MCF 10A (cell line): ENCODE measurements at regions not wholly inside any gene's neighbourhood (a gene's known extent, or its start where the extent isn't known, plus 50 kb on each side); places are given as distances from the start of the nearest gene placed in this dataset.
A peak's percentile ranks its signal among the peaks of the same experiment; 100 is the strongest.

ENCODE experiments used
- BruUV-seq: library from RNA; stranded (reverse); fragments of 400-500 nt; replicated peaks from 2 replicates; lab custom pipeline; 2021; lab: Mats Ljungman, UMichigan
- CTCF ChIA-PET: fragments of 300-600 bp; sonication (Branson Sonifier 250); formaldehyde crosslinking; extraction: SDS; loops from one replicate; lab custom pipeline; 2021; ENCODE audit warnings: antibody characterized with exemption, inconsistent platforms; lab: Yijun Ruan, JAX
- POLR2A ChIA-PET: fragments of 300-600, 350-650 bp; sonication (Branson Sonifier 250); formaldehyde crosslinking; extraction: SDS; loops from one replicate; lab custom pipeline; 2020; ENCODE audit warnings: antibody characterized with exemption, inconsistent platforms; lab: Yijun Ruan, JAX
- DNase-seq: peaks from one replicate; pipeline ENCODE4 v3.0.0-alpha.2; 2018; ENCODE audit not compliant: unreplicated experiment
- H3K27ac Mint-ChIP-seq: one replicate; pipeline ENCODE4 v1.8.0; 2022; ENCODE audit warnings: mild to moderate bottlenecking, low read depth, mixed read lengths; ENCODE audit not compliant: unreplicated experiment
- H3K27me3 Mint-ChIP-seq: one replicate; pipeline ENCODE4 v1.8.0; 2022; ENCODE audit warnings: mixed read lengths; ENCODE audit not compliant: insufficient read depth, unreplicated experiment
- H3K36me3 Mint-ChIP-seq: one replicate; pipeline ENCODE4 v1.8.0; 2022; ENCODE audit warnings: mild to moderate bottlenecking, moderate library complexity, mixed read lengths; ENCODE audit not compliant: insufficient read depth, unreplicated experiment
- H3K4me1 Mint-ChIP-seq: one replicate; pipeline ENCODE4 v1.8.0; 2022; ENCODE audit warnings: mixed read lengths; ENCODE audit not compliant: insufficient read depth, unreplicated experiment
- H3K4me3 Mint-ChIP-seq: one replicate; pipeline ENCODE4 v1.8.0; 2022; ENCODE audit warnings: mild to moderate bottlenecking, moderate library complexity, mixed read lengths; ENCODE audit not compliant: unreplicated experiment
- H3K9me3 Mint-ChIP-seq: one replicate; pipeline ENCODE4 v1.8.0; 2022; ENCODE audit warnings: mixed read lengths; ENCODE audit not compliant: unreplicated experiment
- CTCF ChIP-seq: fragments of 200-600 bp; IDR thresholded peaks from one replicate; pipeline ENCODE4 v1.8.0; 2022; ENCODE audit warnings: antibody characterized with exemption, mild to moderate bottlenecking; ENCODE audit not compliant: unreplicated experiment
- intact Hi-C: fragments of 100-400 bp; cut with micrococcal nuclease; formaldehyde crosslinking; loops from 2 replicates; pipeline ENCODE4 v1.14.1; 2022

GRCh38 chr2:75333646-75334045 is 134.3 kb upstream of the TACR1 start:
- TF ChIP-seq CTCF = no peak
- no peak overlapping the region for H3K27ac Mint-ChIP-seq
- H3K4me1 Mint-ChIP-seq = no peaks in the 10 kb centered on the region
- peaks cover 41% of the 10 kb centered on the region for H3K27me3 Mint-ChIP-seq
- POLR2A ChIA-PET = no interaction called here
- intact Hi-C loops = no loop called here
- no peak for DNase-seq
- H3K36me3 Mint-ChIP-seq = no peaks in the 10 kb centered on the region
- H3K9me3 Mint-ChIP-seq = no peaks in the 10 kb centered on the region
- BruUV-seq = no TSS peak
- CTCF ChIA-PET = no interaction called here
- H3K4me3 Mint-ChIP-seq = no peak overlapping the region

GRCh38 chr2:75328156-75328555 is 128.8 kb upstream of the TACR1 start:
- ChIA-PET CTCF (interaction anchor here (0.6 kb wide), 1 partner anchor 10 kb away, joined by 4 read pairs; no protein-coding TSS in a partner anchor), POLR2A (no interaction called here)
- Mint-ChIP-seq H3K27ac (no peak overlapping the region), H3K36me3 (peaks cover 5% of the 10 kb centered on the region), H3K4me3 (no peak overlapping the region), H3K4me1 (no peaks in the 10 kb centered on the region), H3K9me3 (no peaks in the 10 kb centered on the region), H3K27me3 (peaks cover 30% of the 10 kb centered on the region)
- DNase-seq = no peak
- no peak for TF ChIP-seq CTCF
- intact Hi-C loops = no loop called here
- BruUV-seq = no TSS peak

- H3K4me3 Mint-ChIP-seq = no peak overlapping the region
- peaks cover 30% of the 10 kb centered on the region for H3K27me3 Mint-ChIP-seq
- H3K27ac Mint-ChIP-seq = no peak overlapping the region
- H3K36me3 Mint-ChIP-seq = peaks cover 5% of the 10 kb centered on the region
- no peak for TF ChIP-seq CTCF
- DNase-seq = peak; percentile 5
- ChIA-PET CTCF (interaction anchor here (0.6 kb wide), 1 partner anchor 9 kb away, joined by 4 read pairs; no protein-coding TSS in a partner anchor), POLR2A (no interaction called here)
- intact Hi-C loops = no loop called here
- no TSS peak for BruUV-seq
- no peaks in the 10 kb centered on the region for H3K4me1 Mint-ChIP-seq
- H3K9me3 Mint-ChIP-seq = no peaks in the 10 kb centered on the region
These were observed 128.0 kb upstream of the TACR1 start for GRCh38 chr2:75327334-75327733.

- no peak for TF ChIP-seq CTCF
- no TSS peak for BruUV-seq
- intact Hi-C loops = no loop called here
- ChIA-PET CTCF (no interaction called here), POLR2A (no interaction called here)
- H3K27ac Mint-ChIP-seq = no peak overlapping the region
- H3K27me3 Mint-ChIP-seq = peaks cover 30% of the 10 kb centered on the region
- peaks cover 5% of the 10 kb centered on the region for H3K36me3 Mint-ChIP-seq
- H3K4me1 Mint-ChIP-seq = no peaks in the 10 kb centered on the region
- no peaks in the 10 kb centered on the region for H3K9me3 Mint-ChIP-seq
- H3K4me3 Mint-ChIP-seq = no peak overlapping the region
- DNase-seq = no peak
These were observed 127.3 kb upstream of the TACR1 start for GRCh38 chr2:75326645-75327044.
